Peyer's patch (tissue), 4 donors: ENCODE measurements at regions not wholly inside any gene's neighbourhood (a gene's known extent, or its start where the extent isn't known, plus 50 kb on each side); places are given as distances from the start of the nearest gene placed in this dataset.
A peak's percentile ranks its signal among the peaks of the same experiment; 100 is the strongest.
"Not testable (repeated sequence)": the region's sequence is repeated elsewhere in the genome, so short reads cannot be mapped to it uniquely, and the experiment has no call there.

ENCODE experiments used
- DNase-seq, 3 donors: peaks; one replicate each; pipeline ENCODE4 v3.0.0-alpha.2; 2017 to 2019
- H3K27ac ChIP-seq, 4 donors: fragments of 200-600 bp; sonication (generic); one replicate each; pipeline ENCODE4 v1.5.1; 2016 to 2019
- H3K27me3 ChIP-seq, 2 donors: fragments of 200-600 bp; sonication (generic); one replicate each; pipeline ENCODE4 v1.5.1; 2019
- H3K36me3 ChIP-seq, 3 donors: fragments of 200-600 bp; sonication (generic); one replicate each; pipeline ENCODE4 v1.5.1; 2016 to 2019
- H3K4me1 ChIP-seq, 4 donors: fragments of 200-600 bp; sonication (generic); one replicate each; pipeline ENCODE4 v1.5.1; 2016 to 2019
- H3K4me3 ChIP-seq, 4 donors: fragments of 200-600 bp; sonication (generic); 1 replicate in 3 of 4; 2 replicates in 1 of 4; pipeline ENCODE4 v1.5.1; 2016 to 2019; ENCODE audit warnings: mild to moderate bottlenecking in 1 of 4
- H3K9me3 ChIP-seq, 4 donors: fragments of 200-600 bp; sonication (generic); one replicate each; pipeline ENCODE4 v1.5.1; 2016 to 2019; ENCODE audit warnings: mild to moderate bottlenecking in 1 of 4
- CTCF ChIP-seq, 6 experiments: fragments of 450-650 bp in 4 of 6; fragments of 200-600 bp in 2 of 6; sonication (generic) in 1 of 6; IDR thresholded peaks; one replicate each; pipeline ENCODE4 v1.5.1; 2017 to 2019; ENCODE audit warnings: antibody characterized with exemption in 6 of 6, mild to moderate bottlenecking in 3 of 6, moderate library complexity in 1 of 6
- POLR2A ChIP-seq, 2 donors: fragments of 450-650 bp; IDR thresholded peaks; one replicate each; pipeline ENCODE4 v1.5.1; 2017; ENCODE audit warnings: antibody characterized with exemption in 2 of 2, mild to moderate bottlenecking in 2 of 2, moderate library complexity in 2 of 2

- DNase-seq, H3K9me3 ChIP-seq, H3K4me1 ChIP-seq, H3K27me3 ChIP-seq, H3K27ac ChIP-seq, H3K36me3 ChIP-seq, H3K4me3 ChIP-seq: not testable (repeated sequence)
Measured at GRCh38 chr10:46774945-46775667, 136.1 kb upstream of the PTPN20 start.

- not testable (repeated sequence) for H3K4me1 ChIP-seq, H3K27ac ChIP-seq, H3K27me3 ChIP-seq, H3K9me3 ChIP-seq, H3K36me3 ChIP-seq, H3K4me3 ChIP-seq, DNase-seq
Measured at GRCh38 chr10:46775668-46776059, 135.6 kb upstream of the PTPN20 start.

GRCh38 chr10:46779571-46779970 lies 131.7 kb upstream of the PTPN20 start:
- H3K4me1 ChIP-seq, H3K27ac ChIP-seq, H3K27me3 ChIP-seq, H3K36me3 ChIP-seq, H3K4me3 ChIP-seq, H3K9me3 ChIP-seq: not testable (repeated sequence)
- DNase-seq, result peak in 1 of 3 donors; percentile 50

- not testable (repeated sequence) for H3K27ac ChIP-seq, H3K9me3 ChIP-seq, DNase-seq, H3K27me3 ChIP-seq, H3K36me3 ChIP-seq, H3K4me1 ChIP-seq, H3K4me3 ChIP-seq
Measured at GRCh38 chr10:46780164-46780563, 131.1 kb upstream of the PTPN20 start.

- H3K4me3 ChIP-seq, H3K27ac ChIP-seq, H3K4me1 ChIP-seq, H3K9me3 ChIP-seq, H3K27me3 ChIP-seq, DNase-seq, H3K36me3 ChIP-seq: not testable (repeated sequence)
Measured at GRCh38 chr10:46781001-46781400, 130.2 kb upstream of the PTPN20 start.

- not testable (repeated sequence) for H3K4me1 ChIP-seq, H3K4me3 ChIP-seq, H3K27ac ChIP-seq, H3K9me3 ChIP-seq, DNase-seq, H3K27me3 ChIP-seq, H3K36me3 ChIP-seq
Measured at GRCh38 chr10:46782001-46782874, 129.0 kb upstream of the PTPN20 start.

GRCh38 chr10:46784665-46785064 lies 126.6 kb upstream of the PTPN20 start:
- not testable (repeated sequence) for H3K27me3 ChIP-seq, H3K9me3 ChIP-seq, H3K4me1 ChIP-seq, DNase-seq, H3K4me3 ChIP-seq, H3K36me3 ChIP-seq
- H3K27ac ChIP-seq, result peak overlapping the region in 1 of 4 donors; percentile 52

- H3K36me3 ChIP-seq, H3K4me1 ChIP-seq, H3K27me3 ChIP-seq, DNase-seq, H3K9me3 ChIP-seq: not testable (repeated sequence)
- peak overlapping the region; percentile 53 to 60 (median 58) for H3K4me3 ChIP-seq
- H3K27ac ChIP-seq, result peak overlapping the region; percentile 58 to 80 (median 70)
Measured at GRCh38 chr10:46786125-46786517, 125.1 kb upstream of the PTPN20 start.

GRCh38 chr10:46786518-46787320 lies 124.5 kb upstream of the PTPN20 start:
- peak; percentile 64 to 83 (median 82) for DNase-seq
- H3K27ac ChIP-seq, result peak overlapping the region; percentile 58 to 80 (median 70)
- H3K9me3 ChIP-seq, H3K4me1 ChIP-seq, H3K36me3 ChIP-seq, H3K27me3 ChIP-seq: not testable (repeated sequence)
- TF ChIP-seq POLR2A (IDR thresholded peaks at IDR 0.05), result peak in 1 of 2 donors; percentile 39
- peak overlapping the region; percentile 53 to 60 (median 58) for H3K4me3 ChIP-seq

- Histone ChIP-seq H3K27ac (peak overlapping the region in 3 of 4 donors; percentile 68 to 80 (median 72)), H3K9me3 (no peaks in the 10 kb centered on the region), H3K4me3 (peak overlapping the region in 3 of 4 donors; percentile 53 to 60 (median 59)), H3K36me3 (peaks cover 0 to 7% (median 0%) of the 10 kb centered on the region in 3 donors), H3K4me1 (no peaks in the 10 kb centered on the region), H3K27me3 (no peaks in the 10 kb centered on the region)
- peak in 1 of 3 donors; percentile 62 for DNase-seq
- peak in 2 of 6 experiments; percentile 24 to 50 for TF ChIP-seq CTCF (IDR thresholded peaks at IDR 0.05)
- TF ChIP-seq POLR2A (IDR thresholded peaks at IDR 0.05), result no peak
Measured at GRCh38 chr10:46787321-46787615, 124.0 kb upstream of the PTPN20 start.

- not testable (repeated sequence) for H3K4me1 ChIP-seq, H3K4me3 ChIP-seq, DNase-seq, H3K27ac ChIP-seq, H3K9me3 ChIP-seq, H3K27me3 ChIP-seq
- H3K36me3 ChIP-seq, result peaks cover 0 to 12% (median 0%) of the 10 kb centered on the region in 3 donors
Measured at GRCh38 chr10:46792657-46793357, 118.4 kb upstream of the PTPN20 start.

- not testable (repeated sequence) for H3K27me3 ChIP-seq, H3K4me3 ChIP-seq, H3K9me3 ChIP-seq, H3K27ac ChIP-seq, H3K4me1 ChIP-seq, DNase-seq
- H3K36me3 ChIP-seq, result peaks cover 0 to 14% (median 0%) of the 10 kb centered on the region in 3 donors
Measured at GRCh38 chr10:46796351-46796750, 114.9 kb upstream of the PTPN20 start.

GRCh38 chr10:46802010-46802409 lies 109.2 kb upstream of the PTPN20 start:
- H3K4me3 ChIP-seq, H3K27ac ChIP-seq, H3K9me3 ChIP-seq, H3K4me1 ChIP-seq, H3K27me3 ChIP-seq, DNase-seq: not testable (repeated sequence)
- peaks cover 0 to 12% (median 0%) of the 10 kb centered on the region in 3 donors for H3K36me3 ChIP-seq
